GM23248 (cell line): ENCODE measurements at regions not wholly inside any gene's neighbourhood (a gene's known extent, or its start where the extent isn't known, plus 50 kb on each side); places are given as distances from the start of the nearest gene placed in this dataset.

Experiments
- DNase-seq: peaks from one replicate; pipeline ENCODE4 v3.0.0-alpha.2; 2015
- H2AFZ ChIP-seq: fragments of 200-600 bp; sonication (generic); 2 replicates; pipeline ENCODE4 v1.6.1; 2016; ENCODE audit warnings: antibody characterized with exemption
- H3F3A ChIP-seq: fragments of 200-600 bp; sonication (generic); 2 replicates; pipeline ENCODE4 v1.6.1; 2016; ENCODE audit warnings: mild to moderate bottlenecking, antibody characterized with exemption, mixed run types; ENCODE audit not compliant: insufficient read depth
- H3K27ac ChIP-seq: fragments of 200-600 bp; sonication (generic); 2 replicates; pipeline ENCODE4 v1.5.1; 2016; ENCODE audit warnings: mild to moderate bottlenecking
- H3K27me3 ChIP-seq: fragments of 200-600 bp; sonication (generic); replicated peaks from 2 replicates; pipeline ENCODE4 v1.6.1; 2016; ENCODE audit warnings: mild to moderate bottlenecking; ENCODE audit not compliant: insufficient read depth
- H3K36me3 ChIP-seq: fragments of 200-600 bp; sonication (generic); 2 replicates; pipeline ENCODE4 v1.6.1; 2016; ENCODE audit warnings: low read depth, mild to moderate bottlenecking
- H3K4me1 ChIP-seq: fragments of 200-600 bp; sonication (generic); 2 replicates; pipeline ENCODE4 v1.6.1; 2016; ENCODE audit warnings: mild to moderate bottlenecking; ENCODE audit not compliant: insufficient read depth
- H3K4me2 ChIP-seq: fragments of 200-600 bp; sonication (generic); one replicate; pipeline ENCODE4 v1.6.1; 2016; ENCODE audit warnings: mild to moderate bottlenecking; ENCODE audit not compliant: unreplicated experiment
- H3K4me3 ChIP-seq: fragments of 200-600 bp; sonication (generic); 2 replicates; pipeline ENCODE4 v1.5.1; 2016; ENCODE audit warnings: mild to moderate bottlenecking
- H3K79me2 ChIP-seq: fragments of 200-600 bp; sonication (generic); 2 replicates; pipeline ENCODE4 v1.6.1; 2016; ENCODE audit warnings: mild to moderate bottlenecking; ENCODE audit not compliant: insufficient read depth
- H3K9ac ChIP-seq: fragments of 200-600 bp; sonication (generic); 2 replicates; pipeline ENCODE4 v1.6.1; 2016; ENCODE audit warnings: mild to moderate bottlenecking
- H3K9me2 ChIP-seq: fragments of 200-600 bp; sonication (generic); 2 replicates; pipeline ENCODE4 v1.6.1; 2016; ENCODE audit warnings: mixed run types, mild to moderate bottlenecking, moderate library complexity; ENCODE audit not compliant: insufficient read depth
- H3K9me3 ChIP-seq: fragments of 200-600 bp; sonication (generic); one replicate; pipeline ENCODE4 v1.6.1; 2017; ENCODE audit warnings: low read depth
- H4K20me1 ChIP-seq: fragments of 200-600 bp; sonication (generic); 2 replicates; pipeline ENCODE4 v1.6.0; 2016; ENCODE audit not compliant: insufficient read depth
- EZH2 ChIP-seq: fragments of 200-600 bp; sonication (generic); IDR thresholded peaks from 2 replicates; pipeline ENCODE4 v1.6.1; 2018; ENCODE audit warnings: antibody characterized with exemption, mild to moderate bottlenecking; ENCODE audit not compliant: insufficient read depth, poor library complexity, severe bottlenecking
- EZH2phosphoT487 ChIP-seq: fragments of 200-600 bp; sonication (generic); IDR thresholded peaks from 2 replicates; pipeline ENCODE4 v1.6.1; 2018; ENCODE audit warnings: antibody characterized with exemption, moderate library complexity, mild to moderate bottlenecking, low read depth; ENCODE audit not compliant: insufficient read depth
- WGBS, 2 experiments: methylation state at CpG; one replicate each; pipeline ENCODE4 v1.1.6; 2015 to 2017; ENCODE audit warnings: low lambda C conversion rate in 2 of 2, low coverage in 1 of 2; ENCODE audit errors: missing lambda C conversion rate in 2 of 2; 5-methylcytosine and 5-hydroxymethylcytosine counted together
- in situ Hi-C: fragments of 300-500 bp; cut with MboI; formaldehyde crosslinking; loops from 2 replicates; pipeline ENCODE4 v1.15.0; 2020

GRCh38 chr2:16331772-16332171 lies 333.9 kb downstream of the CYRIA start:
- no peak overlapping the region for H3K4me3 ChIP-seq
- H3K79me2 ChIP-seq: no peaks in the 10 kb centered on the region
- H3K36me3 ChIP-seq: no peaks in the 10 kb centered on the region
- H3K27ac ChIP-seq: no peak overlapping the region
- H3F3A ChIP-seq: no peaks in the 10 kb centered on the region
- no peaks in the 10 kb centered on the region for H3K9me3 ChIP-seq
- no peak overlapping the region for H2AFZ ChIP-seq
- no peak overlapping the region for H3K9ac ChIP-seq
- no peaks in the 10 kb centered on the region for H4K20me1 ChIP-seq
- TF ChIP-seq EZH2phosphoT487 (no peak), EZH2 (no peak)
- H3K27me3 ChIP-seq: no peaks in the 10 kb centered on the region
- H3K9me2 ChIP-seq: no peaks in the 10 kb centered on the region
- no peaks in the 10 kb centered on the region for H3K4me1 ChIP-seq
- no peak overlapping the region for H3K4me2 ChIP-seq
- in situ Hi-C loops: no loop called here
- no peak for DNase-seq
- 26 to 30% methylated on average over 2 of the region's 2 CpGs for WGBS, 2 experiments

- no peak overlapping the region for H2AFZ ChIP-seq
- no peaks in the 10 kb centered on the region for H3K27me3 ChIP-seq
- no peaks in the 10 kb centered on the region for H3K79me2 ChIP-seq
- H3K4me2 ChIP-seq: no peak overlapping the region
- H4K20me1 ChIP-seq: no peaks in the 10 kb centered on the region
- no peaks in the 10 kb centered on the region for H3K4me1 ChIP-seq
- TF ChIP-seq EZH2 (no peak), EZH2phosphoT487 (no peak)
- in situ Hi-C loops: no loop called here
- H3K9ac ChIP-seq: no peak overlapping the region
- H3K9me2 ChIP-seq: no peaks in the 10 kb centered on the region
- no peaks in the 10 kb centered on the region for H3K36me3 ChIP-seq
- H3F3A ChIP-seq: no peaks in the 10 kb centered on the region
- no peaks in the 10 kb centered on the region for H3K9me3 ChIP-seq
- no peak overlapping the region for H3K27ac ChIP-seq
- WGBS, 2 experiments: 29 to 30% methylated on average over 5 of the region's 5 CpGs
- no peak for DNase-seq
- H3K4me3 ChIP-seq: no peak overlapping the region
Measured at GRCh38 chr2:16330982-16331381, 334.7 kb downstream of the CYRIA start.

- no peak for TF ChIP-seq EZH2
- no peak for TF ChIP-seq EZH2phosphoT487
- DNase-seq: no peak
- in situ Hi-C loops: no loop called here
- H3K27ac ChIP-seq: no peak overlapping the region
- H3K27me3 ChIP-seq: no peaks in the 10 kb centered on the region
- no peak overlapping the region for H2AFZ ChIP-seq
- 36 to 38% methylated on average over 9 to 10 of the region's 10 CpGs for WGBS, 2 experiments
- H3K9me2 ChIP-seq: no peaks in the 10 kb centered on the region
- H3K4me3 ChIP-seq: no peak overlapping the region
- no peaks in the 10 kb centered on the region for H3K4me1 ChIP-seq
- H3K79me2 ChIP-seq: no peaks in the 10 kb centered on the region
- no peaks in the 10 kb centered on the region for H3K9me3 ChIP-seq
- no peaks in the 10 kb centered on the region for H4K20me1 ChIP-seq
- no peaks in the 10 kb centered on the region for H3F3A ChIP-seq
- H3K9ac ChIP-seq: no peak overlapping the region
- no peak overlapping the region for H3K4me2 ChIP-seq
- no peaks in the 10 kb centered on the region for H3K36me3 ChIP-seq
Measured at GRCh38 chr2:16330571-16330970, 335.1 kb downstream of the CYRIA start.

- no peaks in the 10 kb centered on the region for H3K27me3 ChIP-seq
- TF ChIP-seq EZH2phosphoT487 (no peak), EZH2 (no peak)
- H3K36me3 ChIP-seq: no peaks in the 10 kb centered on the region
- WGBS, 2 experiments: 55 to 58% methylated on average over 8 of the region's 8 CpGs
- no peak overlapping the region for H3K4me2 ChIP-seq
- H3K4me1 ChIP-seq: no peaks in the 10 kb centered on the region
- H3K27ac ChIP-seq: no peak overlapping the region
- in situ Hi-C loops: no loop called here
- DNase-seq: no peak
- H3K79me2 ChIP-seq: no peaks in the 10 kb centered on the region
- H3F3A ChIP-seq: no peaks in the 10 kb centered on the region
- no peak overlapping the region for H3K4me3 ChIP-seq
- no peaks in the 10 kb centered on the region for H3K9me2 ChIP-seq
- H2AFZ ChIP-seq: no peak overlapping the region
- no peaks in the 10 kb centered on the region for H3K9me3 ChIP-seq
- H4K20me1 ChIP-seq: no peaks in the 10 kb centered on the region
- H3K9ac ChIP-seq: no peak overlapping the region
Measured at GRCh38 chr2:16330012-16330411, 335.6 kb downstream of the CYRIA start.

GRCh38 chr2:16329421-16329820 lies 336.2 kb downstream of the CYRIA start:
- no peaks in the 10 kb centered on the region for H3K9me2 ChIP-seq
- no peaks in the 10 kb centered on the region for H4K20me1 ChIP-seq
- H3F3A ChIP-seq: no peaks in the 10 kb centered on the region
- H3K4me3 ChIP-seq: no peak overlapping the region
- TF ChIP-seq EZH2: no peak
- no peak for TF ChIP-seq EZH2phosphoT487
- no peaks in the 10 kb centered on the region for H3K79me2 ChIP-seq
- H3K9me3 ChIP-seq: no peaks in the 10 kb centered on the region
- H3K27ac ChIP-seq: no peak overlapping the region
- H3K27me3 ChIP-seq: no peaks in the 10 kb centered on the region
- WGBS, 2 experiments: 35 to 43% methylated on average over 7 of the region's 7 CpGs
- no peak overlapping the region for H3K4me2 ChIP-seq
- no peak overlapping the region for H2AFZ ChIP-seq
- H3K4me1 ChIP-seq: no peaks in the 10 kb centered on the region
- no peak for DNase-seq
- no peaks in the 10 kb centered on the region for H3K36me3 ChIP-seq
- in situ Hi-C loops: no loop called here
- H3K9ac ChIP-seq: no peak overlapping the region
